Astrocyte of the spinal cord (primary cell): ENCODE measurements at regions not wholly inside any gene's neighbourhood (a gene's known extent, or its start where the extent isn't known, plus 50 kb on each side); places are given as distances from the start of the nearest gene placed in this dataset.
"Not testable (repeated sequence)": the region's sequence is repeated elsewhere in the genome, so short reads cannot be mapped to it uniquely, and the experiment has no call there.

Experiments
- DNase-seq: peaks from one replicate; pipeline ENCODE4 v3.0.0; 2011; ENCODE audit warnings: low read depth, low spot score
- H3K4me3 ChIP-seq: 2 replicates; pipeline ENCODE4 v1.5.1; 2011; ENCODE audit warnings: low read depth, mild to moderate bottlenecking, low read length, moderate library complexity
- in situ Hi-C: cut with HindIII; loops from 2 replicates; pipeline ENCODE4 v1.10.0; 2017; ENCODE audit warnings: low sequenced_read_pairs
- TF ChIP-seq, protein P1 (sequence below): IDR thresholded peaks from 2 replicates; pipeline ENCODE4 v1.5.1; 2012; ENCODE audit warnings: low read depth, mild to moderate bottlenecking, low read length, inconsistent platforms

GRCh38 chr1:229164836-229165735, 105.8 kb upstream of the RAB4A start:
- TF ChIP-seq, protein P1, sequence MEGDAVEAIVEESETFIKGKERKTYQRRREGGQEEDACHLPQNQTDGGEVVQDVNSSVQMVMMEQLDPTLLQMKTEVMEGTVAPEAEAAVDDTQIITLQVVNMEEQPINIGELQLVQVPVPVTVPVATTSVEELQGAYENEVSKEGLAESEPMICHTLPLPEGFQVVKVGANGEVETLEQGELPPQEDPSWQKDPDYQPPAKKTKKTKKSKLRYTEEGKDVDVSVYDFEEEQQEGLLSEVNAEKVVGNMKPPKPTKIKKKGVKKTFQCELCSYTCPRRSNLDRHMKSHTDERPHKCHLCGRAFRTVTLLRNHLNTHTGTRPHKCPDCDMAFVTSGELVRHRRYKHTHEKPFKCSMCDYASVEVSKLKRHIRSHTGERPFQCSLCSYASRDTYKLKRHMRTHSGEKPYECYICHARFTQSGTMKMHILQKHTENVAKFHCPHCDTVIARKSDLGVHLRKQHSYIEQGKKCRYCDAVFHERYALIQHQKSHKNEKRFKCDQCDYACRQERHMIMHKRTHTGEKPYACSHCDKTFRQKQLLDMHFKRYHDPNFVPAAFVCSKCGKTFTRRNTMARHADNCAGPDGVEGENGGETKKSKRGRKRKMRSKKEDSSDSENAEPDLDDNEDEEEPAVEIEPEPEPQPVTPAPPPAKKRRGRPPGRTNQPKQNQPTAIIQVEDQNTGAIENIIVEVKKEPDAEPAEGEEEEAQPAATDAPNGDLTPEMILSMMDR, result no peak
- DNase-seq, result no peak
- no peak overlapping the region for H3K4me3 ChIP-seq
- in situ Hi-C loops, result no loop called here

GRCh38 chr1:229167318-229167717, 103.6 kb upstream of the RAB4A start:
- in situ Hi-C loops, result no loop called here
- TF ChIP-seq, protein P1, result no peak
- DNase-seq, result no peak
- no peak overlapping the region for H3K4me3 ChIP-seq

DNA sequence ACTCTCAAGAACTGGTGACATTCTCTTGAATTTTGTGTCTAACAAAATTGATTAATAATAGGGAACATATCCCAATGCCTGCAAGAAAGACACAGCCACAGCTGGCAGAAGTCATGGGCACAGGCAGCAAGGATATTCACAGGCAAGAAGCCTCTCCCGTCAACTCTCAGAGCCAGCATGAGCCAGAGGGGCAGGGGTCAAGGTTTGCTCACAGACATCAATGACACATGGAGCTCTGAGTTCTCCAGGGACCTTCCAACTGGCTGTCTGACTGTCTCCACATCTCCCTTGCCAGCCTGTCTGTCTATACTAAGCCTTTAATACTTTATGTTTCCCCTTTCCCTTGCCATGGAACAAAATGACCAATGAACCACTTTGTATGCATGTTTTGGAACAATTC, 101.5 kb upstream of the RAB4A start:
- TF ChIP-seq, protein P1, result no peak
- in situ Hi-C loops, result no loop called here
- DNase-seq, result no peak
- no peak overlapping the region for H3K4me3 ChIP-seq

DNA sequence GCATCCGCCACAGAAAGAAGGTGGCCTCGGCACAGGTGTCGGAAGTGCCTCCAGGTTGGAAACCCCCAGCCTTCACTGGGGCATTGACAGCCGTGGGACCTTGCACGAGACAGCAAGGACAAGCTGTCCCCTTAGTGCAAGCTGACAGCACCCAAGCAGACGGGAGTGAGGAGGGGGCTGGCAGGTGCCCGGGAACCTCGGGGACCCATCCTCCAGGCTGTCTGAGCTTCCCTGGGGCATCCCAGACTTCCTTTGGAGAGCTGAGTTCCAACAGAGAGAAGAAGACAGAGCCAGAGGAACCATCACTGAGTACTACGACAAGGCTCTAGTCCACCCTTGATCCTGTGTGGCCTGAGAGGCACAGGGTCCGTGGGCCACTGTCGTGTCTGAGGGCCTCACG, 100.6 kb upstream of the RAB4A start:
- TF ChIP-seq, protein P1, result no peak
- H3K4me3 ChIP-seq, result no peak overlapping the region
- in situ Hi-C loops, result no loop called here
- no peak for DNase-seq

- no peak for DNase-seq
- H3K4me3 ChIP-seq, result no peak overlapping the region
- in situ Hi-C loops, result no loop called here
- TF ChIP-seq, protein P1, result no peak
Observed at GRCh38 chr1:229170778-229171505, 100.0 kb upstream of the RAB4A start.

DNA sequence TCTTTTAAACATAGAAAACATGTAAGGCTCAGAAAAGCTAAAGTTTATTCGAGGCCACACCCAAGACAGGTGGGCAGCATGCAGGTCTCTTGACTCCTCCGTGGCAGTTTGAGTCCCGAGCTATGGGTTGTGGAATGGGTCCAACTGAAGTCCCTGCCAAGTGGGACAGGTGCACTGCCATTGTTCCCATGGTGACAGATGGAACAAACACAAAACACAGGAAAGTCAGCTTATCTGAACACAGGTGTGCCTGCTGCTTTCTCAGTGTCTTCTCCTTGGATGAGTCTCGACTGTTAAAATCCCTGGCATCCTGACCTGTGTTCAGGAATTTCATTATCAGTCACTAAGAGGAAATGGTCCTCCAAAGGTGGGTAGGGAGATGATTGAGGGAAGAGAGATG, 99.0 kb upstream of the RAB4A start:
- DNase-seq, result no peak
- in situ Hi-C loops, result no loop called here
- TF ChIP-seq, protein P1, result no peak
- H3K4me3 ChIP-seq, result no peak overlapping the region

DNA sequence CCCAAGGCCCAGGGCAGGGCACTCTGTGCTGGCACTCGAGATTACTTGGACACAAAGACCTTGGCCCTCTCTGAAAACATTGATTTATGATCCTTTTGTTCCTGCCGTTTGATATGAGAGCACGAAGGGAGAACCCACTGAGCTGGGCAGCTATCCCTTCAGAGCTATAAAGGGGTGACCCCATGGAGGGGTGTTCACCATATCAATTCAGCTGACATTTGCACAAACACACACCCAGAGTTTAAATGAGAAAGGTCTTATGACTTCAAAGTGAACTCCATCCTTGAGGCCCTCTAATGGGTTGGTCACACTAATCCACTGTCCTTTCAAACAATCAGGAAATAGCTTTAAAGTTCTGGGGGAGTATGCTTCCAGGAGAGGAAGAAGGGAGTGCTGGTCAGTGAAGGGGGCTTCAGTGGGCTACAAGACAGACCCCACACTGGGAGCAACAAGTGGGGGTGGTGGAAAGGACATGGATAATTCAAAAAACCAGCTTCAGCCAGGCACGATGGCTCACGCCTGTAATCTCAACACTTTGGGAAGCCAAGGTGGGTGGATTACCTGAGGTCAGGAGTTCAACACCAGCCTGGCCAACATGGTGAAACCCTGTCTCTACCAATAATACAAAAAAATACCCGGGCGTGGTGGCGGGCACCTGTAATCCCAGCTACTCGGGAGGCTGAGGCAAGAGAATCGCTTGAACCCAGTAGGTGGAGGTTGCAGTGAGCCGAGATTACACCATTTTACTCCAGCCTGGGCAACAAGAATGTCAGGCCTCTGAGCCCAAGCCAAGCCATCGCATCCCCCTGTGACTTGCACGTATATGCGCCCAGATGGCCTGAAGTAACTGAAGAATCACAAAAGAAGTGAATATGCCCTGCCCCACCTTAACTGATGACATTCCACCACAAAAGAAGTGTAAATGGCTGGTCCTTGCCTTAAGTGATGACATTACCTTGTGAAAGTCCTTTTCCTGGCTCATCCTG, 97.1 kb upstream of the RAB4A start:
- in situ Hi-C loops, DNase-seq: not testable (repeated sequence)

GRCh38 chr1:229175297-229175696, 95.6 kb upstream of the RAB4A start:
- H3K4me3 ChIP-seq, DNase-seq, in situ Hi-C loops: not testable (repeated sequence)

More for the DNA sequence above, 97.1 kb upstream of the RAB4A start:
- not testable (repeated sequence) for H3K4me3 ChIP-seq

DNA sequence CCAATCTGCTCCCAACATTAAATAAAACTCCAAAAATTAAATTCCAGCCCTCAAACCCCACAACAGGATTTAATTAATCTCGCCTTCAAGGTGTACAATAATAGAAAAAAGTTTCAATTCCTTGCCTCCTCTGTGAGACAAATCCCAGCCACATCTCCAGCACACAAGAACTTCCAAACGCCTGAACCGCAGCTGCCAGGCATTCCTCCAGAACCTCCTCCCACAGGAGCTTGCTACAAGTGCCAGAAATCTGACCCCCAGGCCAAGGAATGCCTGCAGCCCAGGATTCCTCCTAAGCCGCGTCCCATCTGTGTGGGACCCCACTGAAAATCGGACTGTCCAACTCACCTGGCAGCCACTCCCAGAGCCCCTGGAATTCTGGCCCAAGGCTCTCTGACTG, 94.5 kb upstream of the RAB4A start:
- in situ Hi-C loops, H3K4me3 ChIP-seq, DNase-seq: not testable (repeated sequence)
